ENCODE measurements at regions not wholly inside any gene's neighbourhood (a gene's known extent, or its start where the extent isn't known, plus 50 kb on each side); places are given as distances from the start of the nearest gene placed in this dataset.

- TF ChIP-seq CTCF (conservative IDR thresholded peaks at IDR 0.05; ENCODE audit: low read length) (no peak), EZH2phosphoT487 (IDR thresholded peaks at IDR 0.05; ENCODE audit: borderline replicate concordance, low read depth, low read length) (no peak)
Observed at GRCh38 chrX:134171661-134172587, 65.1 kb upstream of the CCDC160 start.
